A549 (cell line): ENCODE measurements at regions not wholly inside any gene's neighbourhood (a gene's known extent, or its start where the extent isn't known, plus 50 kb on each side); places are given as distances from the start of the nearest gene placed in this dataset.

Experiments used
- ATAC-seq, 2 experiments: fragments of 200-7000 bp in 1 of 2; fragments of >200 bp in 1 of 2; cut with Nextera tagmentation in 1 of 2; cut with Tn5 transposase in 1 of 2; 3 replicates each; pipeline versions ENCODE4 v1.8.0 to v1.9.1; 2018 to 2020; ENCODE audit warnings: mild to moderate bottlenecking in 1 of 2, moderate library complexity in 1 of 2
- CTCF ChIA-PET: fragments of 300-600 bp; sonication (Branson Sonifier 250); formaldehyde crosslinking; extraction: SDS; loops from one replicate; lab custom pipeline; 2021; ENCODE audit warnings: antibody characterized with exemption, inconsistent platforms; lab: Yijun Ruan, JAX
- POLR2A ChIA-PET: fragments of 350-600 bp; formaldehyde crosslinking; extraction: SDS; loops from one replicate; lab custom pipeline; 2021; ENCODE audit warnings: antibody characterized with exemption, inconsistent platforms; lab: Yijun Ruan, JAX
- DNase-seq, 2 experiments: peaks; one replicate each; pipeline versions ENCODE4 v3.0.0 to v3.0.0-alpha.2; 2011 to 2016; ENCODE audit warnings: low read depth in 1 of 2, low spot score in 1 of 2
- FAIRE-seq: peaks from 2 replicates; lab custom pipeline; 2011; peaks lifted over from hg19 to GRCh38; lab: Jason Lieb, UNC
- H3K27ac ChIP-seq, 2 experiments: fragments of >200 bp; sonication (Bioruptor Twin); formaldehyde crosslinking; 3 replicates each; pipeline ENCODE4 v1.5.1; 2016 to 2017
- H3K4me1 ChIP-seq: fragments of >200 bp; sonication (Bioruptor Twin); formaldehyde crosslinking; 3 replicates; pipeline ENCODE4 v1.6.1; 2016
- H3K4me2 ChIP-seq: fragments of >200 bp; sonication (Bioruptor Twin); formaldehyde crosslinking; 3 replicates; pipeline ENCODE4 v1.6.1; 2016
- H3K4me3 ChIP-seq: fragments of >200 bp; sonication (Bioruptor Twin); formaldehyde crosslinking; 3 replicates; pipeline ENCODE4 v1.5.1; 2016
- H3K9me3 ChIP-seq: fragments of >200 bp; sonication (Bioruptor Twin); formaldehyde crosslinking; 3 replicates; pipeline ENCODE4 v1.6.1; 2016
- CBX2 ChIP-seq: fragments of 200-600 bp; sonication (generic); IDR thresholded peaks from 2 replicates; pipeline ENCODE4 v1.6.1; 2016; ENCODE audit warnings: low read depth, mild to moderate bottlenecking, borderline replicate concordance
- CBX8 ChIP-seq: fragments of 200-600 bp; sonication (generic); IDR thresholded peaks from 2 replicates; pipeline ENCODE4 v1.6.1; 2016
- CHD2 ChIP-seq: fragments of 150-350 bp; IDR thresholded peaks from 2 replicates; pipeline ENCODE4 v1.6.1; 2014; ENCODE audit warnings: low read length; ENCODE audit not compliant: partially characterized antibody
- EHF ChIP-seq: fragments of 250-450 bp; sonication (Bioruptor Pico); IDR thresholded peaks from 2 replicates; pipeline ENCODE4 v1.5.0; 2020; ENCODE audit warnings: mild to moderate bottlenecking
- ELK1 ChIP-seq: fragments of 150-350 bp; IDR thresholded peaks from 2 replicates; pipeline ENCODE4 v1.6.1; 2014; ENCODE audit warnings: low read depth, mild to moderate bottlenecking, low read length
- FOSL2 ChIP-seq, 2 experiments: fragments of 450-650 bp in 1 of 2; fragments of >200 bp in 1 of 2; sonication (Bioruptor Twin) in 1 of 2; formaldehyde crosslinking; IDR thresholded peaks; 2 replicates each; pipeline versions ENCODE4 v1.5.0 to v1.6.1; 2016 to 2020; ENCODE audit warnings: mild to moderate bottlenecking in 1 of 2, moderate library complexity in 1 of 2
- FOXS1 ChIP-seq: fragments of 250-450 bp; sonication (Bioruptor Pico); IDR thresholded peaks from 2 replicates; pipeline ENCODE4 v1.5.0; 2020; ENCODE audit warnings: mild to moderate bottlenecking, moderate library complexity
- HDAC2 ChIP-seq: fragments of 200-600 bp; sonication (generic); IDR thresholded peaks from 2 replicates; pipeline ENCODE4 v1.6.1; 2016
- HMGXB4 ChIP-seq: fragments of 250-450 bp; sonication (Bioruptor Pico); IDR thresholded peaks from 2 replicates; pipeline ENCODE4 v1.5.0; 2021; ENCODE audit warnings: mild to moderate bottlenecking, moderate library complexity, borderline replicate concordance
- HOXB5 ChIP-seq: fragments of 250-450 bp; sonication (Bioruptor Pico); IDR thresholded peaks from 2 replicates; pipeline ENCODE4 v1.5.0; 2020; ENCODE audit warnings: mild to moderate bottlenecking, moderate library complexity
- JUN ChIP-seq, 2 experiments: fragments of >200 bp; sonication (Bioruptor Twin); formaldehyde crosslinking; IDR thresholded peaks; 2 replicates in 1 of 2; 3 replicates in 1 of 2; pipeline ENCODE4 v1.6.1; 2016 to 2017
- MYC ChIP-seq: IDR thresholded peaks from 2 replicates; pipeline ENCODE4 v1.6.1; 2012; ENCODE audit warnings: mild to moderate bottlenecking, inconsistent platforms, low read length, improper control_type of control experiment, borderline replicate concordance
- NR3C1 ChIP-seq: fragments of >200 bp; sonication (Bioruptor Twin); formaldehyde crosslinking; IDR thresholded peaks from 3 replicates; pipeline ENCODE4 v1.6.1; 2017
- RARB ChIP-seq: fragments of 250-450 bp; sonication (Bioruptor Pico); IDR thresholded peaks from 2 replicates; pipeline ENCODE4 v1.8.0; 2021; ENCODE audit warnings: mild to moderate bottlenecking, moderate library complexity
- RFX5 ChIP-seq: fragments of 450-650 bp; IDR thresholded peaks from 2 replicates; pipeline ENCODE4 v1.7.1; 2014; ENCODE audit warnings: antibody characterized with exemption, mild to moderate bottlenecking, moderate library complexity
- ZFP36 ChIP-seq: fragments of 450-650 bp; IDR thresholded peaks from 2 replicates; pipeline ENCODE4 v1.6.1; 2014; ENCODE audit warnings: borderline replicate concordance; ENCODE audit not compliant: partially characterized antibody
- ZSCAN20 ChIP-seq: fragments of 250-450 bp; sonication (Bioruptor Pico); IDR thresholded peaks from 2 replicates; pipeline ENCODE4 v1.8.0; 2022; ENCODE audit warnings: mild to moderate bottlenecking, moderate library complexity
- WGBS: methylation state at CpG from one replicate; pipeline ENCODE4 v1.1.6; 2017; ENCODE audit errors: missing lambda C conversion rate; 5-methylcytosine and 5-hydroxymethylcytosine counted together

GRCh38 chr2:120667981-120668380 lies 67.7 kb upstream of the GLI2 start:
- DNase-seq = no peak
- H3K4me3 ChIP-seq = no peak overlapping the region
- WGBS = 66% methylated on average over 2 of the region's 2 CpGs
- no peak overlapping the region for H3K4me2 ChIP-seq
- H3K4me1 ChIP-seq = 0 out of 3 replicates have a peak, but pooled peaks cover 5% of the 10 kb centered on the region
- no peak for TF ChIP-seq HDAC2
- TF ChIP-seq HMGXB4 (CRISPR knock-in tag) = no peak
- no peak for TF ChIP-seq MYC
- TF ChIP-seq EHF (CRISPR knock-in tag) = no peak
- no peak for TF ChIP-seq RFX5
- no peak for TF ChIP-seq NR3C1
- no peak for TF ChIP-seq JUN (IDR thresholded peaks at IDR 0.05)
- TF ChIP-seq CHD2 = no peak
- no peak for TF ChIP-seq RARB (CRISPR knock-in tag)
- TF ChIP-seq CBX8 = no peak
- ChIA-PET CTCF (interaction anchor here (4.4 kb wide), 1 partner anchor 12 kb away, joined by 23 read pairs; no protein-coding TSS in a partner anchor), POLR2A (no interaction called here)
- no peak overlapping the region for H3K27ac ChIP-seq
- ATAC-seq = no peak
- peaks cover 42% of the 10 kb centered on the region for H3K9me3 ChIP-seq
- no peak for FAIRE-seq

- 0 out of 6 replicates have a peak overlapping the region, but pooled peaks of 1 of the 2 experiments have one; percentile 10 for H3K27ac ChIP-seq
- TF ChIP-seq FOXS1 (CRISPR knock-in tag) = no peak
- no peak for TF ChIP-seq FOSL2 (IDR thresholded peaks at IDR 0.05)
- peak; percentile 52 for TF ChIP-seq FOSL2 (CRISPR knock-in tag; IDR thresholded peaks at IDR 0.05)
- peak overlapping the region; percentile 43 for H3K4me2 ChIP-seq
- no peak for FAIRE-seq
- WGBS = 28% methylated on average over 23 of the region's 23 CpGs
- 0 out of 3 replicates have a peak, but pooled peaks cover 5% of the 10 kb centered on the region for H3K4me1 ChIP-seq
- ChIA-PET CTCF (interaction anchor here (0.6 to 4.4 kb wide), 7 partner anchors 11 to 687 kb away, joined by 3 to 23 read pairs (median 4); no protein-coding TSS in a partner anchor), POLR2A (no interaction called here)
- no peak overlapping the region for H3K4me3 ChIP-seq
- peak in 1 of 2 experiments; percentile 26 for DNase-seq
- peaks cover 40% of the 10 kb centered on the region for H3K9me3 ChIP-seq
- ATAC-seq = peak; percentile 55 to 79; a peak in 4 of 6 replicates
These were observed 66.3 kb upstream of the GLI2 start for GRCh38 chr2:120669121-120669952.

GRCh38 chr2:120669971-120670370 lies 65.7 kb upstream of the GLI2 start:
- 0 out of 3 replicates have a peak, but pooled peaks cover 5% of the 10 kb centered on the region for H3K4me1 ChIP-seq
- H3K4me3 ChIP-seq = no peak overlapping the region
- H3K9me3 ChIP-seq = peaks cover 34% of the 10 kb centered on the region
- POLR2A ChIA-PET = no interaction called here
- H3K4me2 ChIP-seq = peak overlapping the region; percentile 43
- FAIRE-seq (no peak), DNase-seq (no peak), ATAC-seq (no peak)
- CTCF ChIA-PET = interaction anchor here (0.6 to 4.4 kb wide), 8 partner anchors 10 to 686 kb away, joined by 3 to 23 read pairs (median 4); no protein-coding TSS in a partner anchor
- 78% methylated on average over 12 of the region's 12 CpGs for WGBS
- H3K27ac ChIP-seq = 0 out of 6 replicates have a peak overlapping the region, but pooled peaks of 1 of the 2 experiments have one; percentile 10
- no peak for TF ChIP-seq NR3C1
- no peak for TF ChIP-seq ZSCAN20 (CRISPR knock-in tag)
- no peak for TF ChIP-seq FOXS1 (CRISPR knock-in tag)
- no peak for TF ChIP-seq HOXB5 (CRISPR knock-in tag)
- no peak for TF ChIP-seq CBX2
- TF ChIP-seq ZFP36 = no peak
- no peak for TF ChIP-seq ELK1
